ENCODE measurements at regions not wholly inside any gene's neighbourhood (a gene's known extent, or its start where the extent isn't known, plus 50 kb on each side); places are given as distances from the start of the nearest gene placed in this dataset.
A peak's percentile ranks its signal among the peaks of the same experiment; 100 is the strongest.

DNA sequence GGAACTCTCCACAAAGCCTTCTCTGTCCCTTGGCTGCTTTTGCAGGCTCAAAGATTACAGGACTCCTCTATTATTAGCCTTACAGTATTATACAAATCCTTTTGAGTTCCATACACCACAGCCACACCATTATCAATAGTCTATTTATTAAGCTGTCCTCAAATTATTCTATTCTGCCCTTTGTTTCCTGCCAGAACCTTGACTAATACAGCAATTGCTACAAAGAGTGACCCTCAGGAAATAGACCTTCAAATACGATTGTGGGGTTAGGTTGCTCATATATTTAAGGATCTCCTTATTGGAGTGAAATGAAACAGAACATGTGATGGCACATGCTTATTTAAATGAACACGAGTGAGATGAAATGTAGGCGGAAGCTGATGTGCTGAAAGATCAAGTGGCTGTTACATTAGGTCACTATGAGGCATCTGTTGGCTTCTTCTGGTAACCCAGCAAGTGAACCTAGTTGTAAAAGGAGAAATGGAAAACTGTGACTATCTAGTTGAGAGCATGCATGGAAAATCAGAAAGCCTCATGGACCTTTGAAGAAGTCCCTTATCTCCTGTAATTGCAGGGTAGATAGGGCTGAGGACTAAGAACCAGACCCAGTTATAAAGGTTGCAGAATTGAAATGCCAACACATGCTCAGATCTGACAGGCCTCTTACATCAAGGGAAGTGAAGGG, 75.5 kb downstream of the AVPR1A start:
- TF ChIP-seq CTCF (IDR thresholded peaks at IDR 0.05; ENCODE audit: insufficient read depth, missing control alignments): no peak
- FAIRE-seq: no peak
- no peak for DNase-seq (ENCODE audit: insufficient read length, low spot score)

- no peak for TF ChIP-seq CTCF (IDR thresholded peaks at IDR 0.05; ENCODE audit: insufficient read depth, missing control alignments)
- FAIRE-seq (no peak), DNase-seq (ENCODE audit: insufficient read length, low spot score) (no peak)
These were observed 80.3 kb downstream of the AVPR1A start for GRCh38 chr12:63070709-63071108.

- no peak for TF ChIP-seq CTCF (IDR thresholded peaks at IDR 0.05; ENCODE audit: insufficient read depth, missing control alignments)
- DNase-seq (ENCODE audit: insufficient read length, low spot score) (no peak), FAIRE-seq (no peak)
These were observed 81.0 kb downstream of the AVPR1A start for GRCh38 chr12:63069860-63070617.

DNA sequence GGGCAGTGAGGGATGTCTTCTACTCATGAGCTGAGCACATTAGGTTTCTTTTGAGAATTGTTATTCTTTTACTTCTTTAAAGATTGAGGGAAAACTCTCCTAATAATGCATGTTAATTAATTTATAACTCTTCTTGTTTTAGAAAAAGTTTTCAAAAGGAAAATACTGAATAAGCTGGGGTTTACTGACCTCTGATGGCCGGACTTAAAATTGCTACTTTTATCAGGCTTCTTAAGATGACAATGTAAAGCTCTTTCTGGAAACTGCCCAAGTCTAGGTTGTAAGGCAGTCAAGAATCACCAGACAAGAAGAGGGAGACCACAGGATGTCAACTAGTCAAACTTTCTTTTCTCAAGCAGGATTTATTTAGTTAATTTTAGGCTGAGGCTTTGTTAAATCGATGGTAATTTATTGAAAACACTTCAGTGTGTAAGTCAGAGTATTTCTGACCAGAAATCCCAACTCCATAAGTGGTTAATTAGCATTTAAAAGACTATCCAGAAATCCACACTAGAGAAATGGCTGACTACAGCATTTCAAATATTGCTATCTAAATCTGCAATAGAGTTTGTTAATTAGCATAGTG, 82.1 kb downstream of the AVPR1A start:
- TF ChIP-seq CTCF (IDR thresholded peaks at IDR 0.05; ENCODE audit: insufficient read depth, missing control alignments): peak; percentile 60
- FAIRE-seq (peak; percentile 58), DNase-seq (ENCODE audit: insufficient read length, low spot score) (no peak)

DNA sequence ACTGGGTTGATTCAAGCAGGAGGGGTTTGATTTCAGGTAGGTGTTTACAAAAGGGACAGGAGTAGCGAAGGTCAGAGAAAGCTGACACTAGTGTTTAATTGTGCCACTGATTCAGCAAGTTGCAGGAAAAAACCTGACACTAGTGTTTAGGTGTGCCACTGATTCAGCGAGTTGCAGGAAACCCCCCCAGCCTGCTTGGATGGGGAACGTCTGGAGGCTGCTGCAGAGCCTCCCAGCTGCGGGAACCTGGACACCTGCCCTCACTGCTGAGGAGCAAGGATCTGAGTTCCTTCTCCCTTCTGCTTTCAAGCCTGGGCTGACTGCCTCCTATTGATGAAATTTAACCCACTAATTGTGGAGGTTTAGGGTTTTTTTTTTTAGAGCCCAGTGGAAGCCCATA, 84.2 kb downstream of the AVPR1A start:
- no peak for DNase-seq (ENCODE audit: insufficient read length, low spot score)
- no peak for TF ChIP-seq CTCF (IDR thresholded peaks at IDR 0.05; ENCODE audit: insufficient read depth, missing control alignments)
- FAIRE-seq: no peak

GRCh38 chr12:63066136-63066535, 84.9 kb downstream of the AVPR1A start:
- no peak for TF ChIP-seq CTCF (IDR thresholded peaks at IDR 0.05; ENCODE audit: insufficient read depth, missing control alignments)
- FAIRE-seq (no peak), DNase-seq (ENCODE audit: insufficient read length, low spot score) (no peak)

- no peak for FAIRE-seq
- DNase-seq (ENCODE audit: insufficient read length, low spot score): no peak
- TF ChIP-seq CTCF (IDR thresholded peaks at IDR 0.05; ENCODE audit: insufficient read depth, missing control alignments): no peak
These were observed 86.9 kb downstream of the AVPR1A start for GRCh38 chr12:63064080-63064479.

Measured in D721Med (cell line).